PC-9 (cell line): ENCODE measurements at regions not wholly inside any gene's neighbourhood (a gene's known extent, or its start where the extent isn't known, plus 50 kb on each side); places are given as distances from the start of the nearest gene placed in this dataset.

Experiments used
- CTCF ChIP-seq: fragments of 200-600 bp; sonication (generic); conservative IDR thresholded peaks from 2 replicates; pipeline ENCODE4 v1.6.1; 2017; ENCODE audit warnings: mixed run types, antibody characterized with exemption, mild to moderate bottlenecking, moderate library complexity
- EZH2 ChIP-seq: fragments of 200-600 bp; sonication (generic); IDR thresholded peaks from 2 replicates; pipeline ENCODE4 v1.8.0; 2017; ENCODE audit warnings: antibody characterized with exemption, low read depth

GRCh38 chr16:77037696-77038347 lies 153.2 kb upstream of the MON1B start:
- no peak for TF ChIP-seq CTCF
- TF ChIP-seq EZH2, result no peak
